Testis (tissue), 2 donors: ENCODE measurements at regions not wholly inside any gene's neighbourhood (a gene's known extent, or its start where the extent isn't known, plus 50 kb on each side); places are given as distances from the start of the nearest gene placed in this dataset.

ENCODE experiments used
- POLR2A ChIP-seq: fragments of 450-650 bp; IDR thresholded peaks from one replicate; pipeline ENCODE4 v1.6.1; 2017; ENCODE audit warnings: antibody characterized with exemption, mild to moderate bottlenecking, moderate library complexity
- TF ChIP-seq, protein P1 (sequence below), 3 experiments: fragments of 450-650 bp in 2 of 3; fragments of 200-600 bp in 1 of 3; sonication (generic) in 1 of 3; IDR thresholded peaks; one replicate each; pipeline ENCODE4 v1.5.1; 2016 to 2019; ENCODE audit warnings: antibody characterized with exemption in 3 of 3, mild to moderate bottlenecking in 2 of 3, moderate library complexity in 1 of 3

DNA sequence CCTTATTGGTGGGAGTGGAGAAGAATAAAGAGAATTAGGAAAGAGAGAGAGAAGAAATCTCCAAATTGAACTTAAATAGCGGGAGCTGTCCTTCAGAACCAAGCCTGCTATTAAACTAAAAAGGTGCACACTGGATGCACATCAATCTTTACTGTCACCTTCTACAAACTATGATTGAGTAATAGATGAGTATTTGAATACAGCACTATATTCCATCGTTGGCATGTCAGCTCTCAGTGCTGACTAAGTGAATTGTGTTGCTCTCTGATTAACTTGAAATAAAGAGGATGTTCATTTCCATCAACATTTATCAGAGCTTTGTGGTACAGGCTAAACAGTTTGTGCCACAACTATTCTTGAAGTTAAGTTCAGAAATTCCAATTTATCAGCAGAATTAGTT lies 143.7 kb upstream of the PABPC4L start:
- TF ChIP-seq, protein P1, sequence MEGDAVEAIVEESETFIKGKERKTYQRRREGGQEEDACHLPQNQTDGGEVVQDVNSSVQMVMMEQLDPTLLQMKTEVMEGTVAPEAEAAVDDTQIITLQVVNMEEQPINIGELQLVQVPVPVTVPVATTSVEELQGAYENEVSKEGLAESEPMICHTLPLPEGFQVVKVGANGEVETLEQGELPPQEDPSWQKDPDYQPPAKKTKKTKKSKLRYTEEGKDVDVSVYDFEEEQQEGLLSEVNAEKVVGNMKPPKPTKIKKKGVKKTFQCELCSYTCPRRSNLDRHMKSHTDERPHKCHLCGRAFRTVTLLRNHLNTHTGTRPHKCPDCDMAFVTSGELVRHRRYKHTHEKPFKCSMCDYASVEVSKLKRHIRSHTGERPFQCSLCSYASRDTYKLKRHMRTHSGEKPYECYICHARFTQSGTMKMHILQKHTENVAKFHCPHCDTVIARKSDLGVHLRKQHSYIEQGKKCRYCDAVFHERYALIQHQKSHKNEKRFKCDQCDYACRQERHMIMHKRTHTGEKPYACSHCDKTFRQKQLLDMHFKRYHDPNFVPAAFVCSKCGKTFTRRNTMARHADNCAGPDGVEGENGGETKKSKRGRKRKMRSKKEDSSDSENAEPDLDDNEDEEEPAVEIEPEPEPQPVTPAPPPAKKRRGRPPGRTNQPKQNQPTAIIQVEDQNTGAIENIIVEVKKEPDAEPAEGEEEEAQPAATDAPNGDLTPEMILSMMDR (IDR thresholded peaks at IDR 0.05): no peak
- no peak for TF ChIP-seq POLR2A
